NCI-H2107 treated with DMSO at 0.1 percent for 48 hours (cell line): ENCODE measurements at regions not wholly inside any gene's neighbourhood (a gene's known extent, or its start where the extent isn't known, plus 50 kb on each side); places are given as distances from the start of the nearest gene placed in this dataset.
"Not testable (repeated sequence)": the region's sequence is repeated elsewhere in the genome, so short reads cannot be mapped to it uniquely, and the experiment has no call there.

Experiments
- DNase-seq: peaks from one replicate; lab custom pipeline; 2025; ENCODE audit not compliant: unreplicated experiment; lab: John Stamatoyannopoulos, UW

DNA sequence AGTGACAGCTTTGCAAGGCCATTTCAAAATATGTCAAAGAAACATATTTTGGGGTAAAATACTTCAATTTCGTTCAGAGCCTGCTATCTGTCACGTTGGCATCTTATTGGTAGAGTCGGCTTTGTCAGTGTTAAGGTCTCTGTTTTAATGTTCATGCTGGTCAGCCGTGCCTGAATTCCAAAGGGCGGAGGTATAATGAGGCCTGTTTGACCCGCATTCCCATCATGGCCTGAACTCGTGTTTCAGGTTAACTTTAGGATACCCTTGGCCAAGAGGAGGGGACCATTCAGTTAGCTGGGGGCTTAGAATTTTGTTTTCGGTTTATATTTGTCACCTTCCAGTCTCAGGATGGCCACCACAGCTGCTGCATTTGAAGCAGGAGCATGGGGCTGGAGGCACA, 236.4 kb downstream of the NFATC2 start:
- no peak for DNase-seq

DNA sequence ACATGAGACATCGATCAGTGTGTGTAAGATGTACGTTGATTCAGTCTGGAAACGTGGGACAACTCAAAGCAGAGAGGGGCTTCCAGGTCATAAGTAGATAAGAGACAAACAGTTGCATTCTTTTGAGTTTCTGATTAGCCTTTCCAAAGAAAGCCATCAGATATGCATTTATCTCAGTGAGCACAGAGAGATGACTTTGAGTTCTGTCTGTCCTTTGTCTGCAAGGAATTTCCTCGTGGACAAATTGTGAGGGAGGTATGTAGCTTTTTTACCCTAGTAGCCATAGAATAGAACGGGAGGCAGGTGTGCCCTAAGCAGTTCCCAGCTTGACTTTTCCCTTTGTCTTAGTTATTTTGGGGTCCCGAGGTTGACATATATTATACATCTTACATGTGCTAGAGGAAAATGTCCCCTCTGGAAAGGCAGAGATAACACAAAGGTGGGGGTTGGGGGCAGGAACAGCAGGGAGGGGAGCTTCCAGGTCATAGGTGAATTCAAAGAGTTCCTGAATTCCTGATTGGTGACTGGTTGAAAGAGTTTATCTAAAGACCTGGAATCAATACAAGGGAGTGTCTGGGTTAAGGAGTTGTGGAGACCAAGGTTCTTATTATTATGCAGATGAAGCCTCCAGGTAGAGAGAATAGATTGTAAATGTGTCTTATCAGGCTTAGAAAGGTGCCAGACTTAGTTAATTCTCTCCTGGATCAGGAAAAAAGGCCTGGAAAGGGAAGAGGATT, 237.0 kb downstream of the NFATC2 start:
- DNase-seq, result no peak

DNA sequence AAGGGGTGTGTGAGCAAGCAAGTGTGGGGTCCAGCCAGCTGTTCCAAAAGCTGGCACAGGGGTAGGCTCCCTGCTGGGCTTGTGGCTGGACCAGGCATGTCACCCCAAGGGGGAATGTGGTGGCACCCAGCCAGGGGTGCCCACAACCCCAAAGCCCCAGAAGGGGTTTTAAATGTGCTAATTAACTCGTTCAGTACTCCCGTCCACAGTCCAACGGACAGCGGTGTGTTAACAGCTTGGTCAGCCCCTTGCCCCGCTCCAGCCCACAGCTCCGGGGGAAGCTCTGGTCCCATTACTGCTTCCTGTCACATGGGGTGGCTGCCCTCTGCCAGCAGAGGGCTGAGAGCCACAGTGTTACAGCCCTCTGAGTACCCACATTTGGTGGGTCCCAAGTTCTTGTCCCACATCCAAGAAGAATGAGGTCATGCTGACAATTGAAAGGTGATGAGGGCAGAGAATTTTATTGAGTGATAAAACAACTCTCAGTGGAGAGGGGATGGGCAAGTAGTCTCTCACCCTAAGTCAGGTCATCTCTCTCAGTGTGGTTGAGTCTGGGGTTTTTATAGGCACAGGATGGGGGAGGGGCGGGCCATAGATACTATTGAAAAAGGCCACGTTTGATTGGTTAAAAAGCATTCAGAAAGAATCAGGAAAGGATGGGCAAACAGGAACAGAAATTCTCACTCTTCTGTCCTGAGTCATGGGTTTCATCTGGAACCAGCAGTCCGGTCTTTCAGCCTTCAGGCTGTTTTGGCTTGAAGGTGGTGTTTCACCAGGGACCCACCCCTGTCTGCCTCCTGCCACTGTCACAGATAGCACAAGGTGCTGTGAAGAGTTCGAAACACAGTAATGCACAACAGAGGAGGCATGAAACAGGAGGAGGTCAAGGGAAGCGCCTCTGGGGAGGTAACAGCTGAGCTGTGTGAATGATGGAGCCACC, 238.5 kb downstream of the NFATC2 start:
- no peak for DNase-seq

DNA sequence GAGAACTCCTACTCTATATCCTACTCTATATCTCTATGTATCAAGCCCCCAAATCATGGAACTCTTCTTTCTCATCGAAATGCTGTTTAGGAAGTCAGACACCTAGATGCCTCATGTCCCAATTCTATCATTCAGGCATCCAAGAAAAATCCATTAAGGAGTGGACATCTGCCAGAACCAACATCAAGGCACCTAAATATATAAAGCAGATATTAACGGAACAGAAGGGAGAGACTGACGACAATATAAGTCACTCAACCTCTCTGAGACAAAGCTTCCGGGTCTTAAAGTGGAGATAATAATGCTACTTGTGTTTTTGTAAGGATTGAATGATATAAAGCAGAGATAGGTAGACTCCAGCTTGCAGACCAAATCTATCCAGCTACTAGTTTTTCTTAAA, 241.5 kb downstream of the NFATC2 start:
- no peak for DNase-seq

DNA sequence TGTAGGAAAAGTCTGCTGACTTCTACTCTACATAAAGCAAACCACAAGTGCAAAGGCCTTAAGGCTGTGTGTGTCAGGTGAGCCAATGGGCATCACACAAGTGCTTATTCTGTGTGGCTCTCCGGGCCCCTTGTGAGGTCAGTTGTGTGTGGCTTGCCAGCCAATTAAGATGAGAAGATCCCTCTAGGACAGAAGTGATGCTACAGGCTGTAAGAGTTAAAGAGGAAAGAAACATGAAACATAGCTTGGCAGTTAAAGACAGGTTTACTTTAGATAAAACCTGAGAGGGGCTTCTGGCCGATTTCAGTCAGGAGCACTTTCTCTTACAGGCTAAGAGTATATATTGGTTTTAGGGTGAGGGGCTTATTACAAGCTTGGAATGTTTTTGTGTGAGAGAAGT, 242.4 kb downstream of the NFATC2 start:
- DNase-seq, result no peak

DNA sequence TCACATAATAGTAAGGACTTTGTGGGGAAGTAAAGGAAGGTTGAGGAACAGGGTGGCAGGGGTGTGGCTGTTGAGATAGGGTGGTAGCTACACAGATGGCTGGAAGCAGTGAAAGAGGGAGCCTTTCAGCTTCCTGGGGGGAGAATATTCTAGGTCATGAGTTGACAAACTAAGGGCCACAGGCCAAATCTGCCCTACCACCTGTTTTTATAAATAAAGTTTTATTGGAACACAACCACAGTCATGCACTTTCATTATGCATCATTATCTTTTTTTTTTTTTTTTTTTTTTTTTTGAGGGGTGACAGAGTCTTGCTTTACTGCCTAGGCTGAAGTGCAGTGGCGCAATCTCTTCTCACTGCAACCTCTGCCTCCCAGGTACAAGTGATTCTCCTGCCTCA, 243.1 kb downstream of the NFATC2 start:
- DNase-seq, result no peak

DNA sequence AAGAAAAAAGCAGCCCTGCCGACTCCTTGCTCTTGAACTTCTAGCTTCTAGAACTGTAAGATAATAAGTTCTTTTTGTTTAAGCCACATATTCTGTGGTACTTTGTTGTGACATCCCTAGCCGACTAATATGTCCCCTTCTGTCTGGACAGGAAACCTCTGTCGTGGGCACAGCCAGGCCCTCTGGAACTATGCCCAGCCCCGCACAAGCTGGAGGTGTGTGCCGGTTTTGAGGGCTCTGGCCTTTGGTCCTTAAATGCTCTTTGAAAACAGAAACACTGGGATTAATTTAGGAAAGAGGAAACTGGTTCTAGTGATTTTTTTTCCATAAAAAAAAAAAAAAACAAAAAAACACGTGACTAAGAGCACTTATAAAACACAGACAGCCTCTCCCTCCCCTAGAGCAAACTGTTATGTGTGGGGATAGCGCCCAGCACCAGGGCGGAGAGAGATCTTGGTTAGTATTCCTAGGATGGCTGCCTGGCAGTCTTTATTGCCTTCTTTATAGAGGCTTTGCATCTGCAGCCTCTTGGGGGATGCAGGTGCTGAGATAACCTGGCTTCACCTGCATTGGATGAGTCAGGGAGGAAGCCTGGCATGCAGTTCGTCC, 244.3 kb downstream of the NFATC2 start:
- no peak for DNase-seq

DNA sequence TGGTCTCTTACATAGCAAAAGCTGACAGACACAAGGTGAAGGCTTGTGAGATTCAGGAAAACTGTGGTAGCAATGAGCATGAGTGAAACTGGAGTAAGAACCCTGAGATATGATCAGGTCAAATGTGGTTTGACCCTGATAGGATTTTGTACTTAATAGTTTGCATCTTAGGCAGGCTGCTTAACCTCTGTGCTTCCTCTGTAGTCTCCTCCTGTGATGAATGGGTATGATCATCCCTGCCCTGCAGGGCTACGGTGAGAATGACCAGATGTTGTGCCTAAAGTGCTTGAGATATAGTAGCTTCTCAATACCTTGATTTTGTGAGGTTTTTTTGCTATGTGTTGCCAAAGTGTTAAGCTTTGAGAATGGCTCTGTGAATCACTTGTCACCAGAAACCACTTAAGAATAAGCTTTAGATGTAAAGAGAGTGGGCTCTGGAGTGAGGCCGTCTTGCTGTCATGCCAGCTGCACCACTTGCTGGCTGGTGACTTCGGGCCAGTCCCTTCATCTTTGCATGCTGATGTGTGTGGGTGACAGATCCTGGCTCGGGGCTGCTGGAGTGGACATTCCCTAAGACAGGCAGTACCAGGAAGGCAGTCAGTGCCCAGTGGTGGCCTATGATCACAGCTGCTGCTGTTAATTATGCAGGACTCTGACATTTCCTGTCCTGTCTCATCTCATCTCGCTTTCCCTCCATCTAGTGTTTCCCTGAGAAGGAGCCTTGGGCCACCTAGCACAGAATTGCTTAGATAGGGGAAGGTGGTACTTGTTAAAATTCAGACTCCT, 254.7 kb downstream of the NFATC2 start:
- DNase-seq, result no peak

DNA sequence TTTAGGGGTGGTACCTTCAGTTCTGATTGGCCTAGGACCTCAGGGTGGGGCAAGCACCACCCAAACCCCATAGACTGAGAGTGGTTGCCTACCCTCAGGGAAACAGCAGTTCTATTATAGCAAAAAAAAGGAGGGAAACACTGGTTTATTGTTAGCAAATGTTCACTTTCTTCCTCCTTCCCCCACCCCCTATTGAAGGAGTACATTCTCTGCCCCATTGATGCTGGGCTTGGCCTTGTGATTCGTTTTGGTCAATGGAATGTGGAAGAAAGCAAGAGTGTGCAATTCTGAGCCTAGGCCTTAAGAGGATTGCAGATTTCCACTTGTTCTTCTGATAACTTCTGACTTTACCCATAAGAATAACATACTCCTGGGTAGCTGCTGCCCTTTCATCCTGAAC, 255.8 kb downstream of the NFATC2 start:
- no peak for DNase-seq

DNA sequence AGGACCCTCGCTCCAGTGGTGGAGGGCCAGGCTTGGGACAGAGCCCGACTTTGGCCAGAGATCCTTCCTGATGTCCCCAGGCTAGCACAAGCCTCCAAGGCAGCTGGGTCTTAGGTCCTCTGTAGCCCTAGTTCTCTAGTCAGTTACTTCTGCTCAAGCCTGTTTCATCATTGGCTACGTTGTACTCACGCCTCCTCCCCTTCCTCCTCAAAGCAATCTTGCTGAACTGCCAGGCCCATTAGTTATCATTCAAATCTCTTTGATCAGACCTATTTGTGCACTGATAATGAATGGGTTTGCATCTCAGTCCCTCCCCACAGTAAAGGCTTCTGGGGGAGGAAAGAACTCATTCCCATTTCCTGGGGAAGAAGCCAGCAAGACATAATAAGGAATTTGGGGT, 256.8 kb downstream of the NFATC2 start:
- DNase-seq, result no peak

DNA sequence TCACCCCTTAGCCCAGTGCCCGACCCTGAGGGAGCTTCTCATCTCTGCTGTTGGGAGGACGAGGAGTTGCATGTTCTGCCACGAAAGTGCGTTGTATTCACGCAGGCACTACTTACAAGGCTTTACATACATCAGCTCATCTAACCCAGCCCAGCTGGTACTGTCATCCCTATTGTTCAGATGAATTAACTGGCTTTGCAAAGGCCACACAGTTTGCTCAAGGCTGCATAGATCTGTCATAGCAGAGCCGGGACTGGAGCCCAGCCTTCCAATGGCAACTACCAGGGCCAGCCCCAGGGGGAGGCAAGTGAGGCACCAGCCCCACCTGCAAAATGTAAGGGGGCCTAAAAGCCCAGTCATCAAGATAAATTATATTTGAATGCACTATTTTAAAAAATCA, 257.6 kb downstream of the NFATC2 start:
- no peak for DNase-seq

DNA sequence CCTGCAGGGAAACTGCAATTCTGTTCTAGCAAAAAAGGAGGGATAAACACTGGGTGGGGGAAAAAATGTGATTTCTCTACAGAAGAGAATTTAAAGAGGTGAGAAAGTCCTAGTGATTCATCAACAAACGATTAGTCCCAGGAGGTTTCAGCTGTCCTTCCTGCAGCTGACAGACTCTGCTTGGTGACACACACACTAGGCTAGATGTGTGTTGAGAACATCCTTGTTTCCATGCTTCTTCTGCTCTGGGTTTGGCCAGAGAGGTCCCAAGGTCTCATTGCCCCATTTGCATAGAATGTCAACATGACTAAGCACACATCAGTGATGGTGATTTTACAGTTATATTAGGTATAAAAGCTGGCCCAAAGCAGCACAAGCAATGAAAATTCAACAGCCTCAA, 258.3 kb downstream of the NFATC2 start:
- no peak for DNase-seq

DNA sequence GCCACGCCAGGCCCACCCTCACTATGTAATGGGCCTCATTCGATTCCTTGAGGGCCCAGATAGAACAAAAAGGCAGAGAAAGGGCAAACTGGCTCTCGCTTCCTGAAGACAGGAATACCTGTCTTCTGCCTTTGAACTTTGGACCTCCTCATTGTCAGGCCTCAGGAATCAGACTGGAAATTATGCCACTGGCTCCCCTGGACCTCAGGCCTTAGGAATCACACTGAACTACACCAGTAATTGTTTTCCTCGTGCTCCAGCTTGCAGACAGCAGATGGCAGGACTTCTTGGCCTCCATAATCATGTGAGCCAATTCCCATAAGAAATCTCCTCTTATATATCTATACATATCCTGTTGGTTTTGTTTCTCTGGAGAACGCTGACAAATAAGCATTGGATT, 258.6 kb upstream of the KCNG1 start:
- DNase-seq, result no peak

DNA sequence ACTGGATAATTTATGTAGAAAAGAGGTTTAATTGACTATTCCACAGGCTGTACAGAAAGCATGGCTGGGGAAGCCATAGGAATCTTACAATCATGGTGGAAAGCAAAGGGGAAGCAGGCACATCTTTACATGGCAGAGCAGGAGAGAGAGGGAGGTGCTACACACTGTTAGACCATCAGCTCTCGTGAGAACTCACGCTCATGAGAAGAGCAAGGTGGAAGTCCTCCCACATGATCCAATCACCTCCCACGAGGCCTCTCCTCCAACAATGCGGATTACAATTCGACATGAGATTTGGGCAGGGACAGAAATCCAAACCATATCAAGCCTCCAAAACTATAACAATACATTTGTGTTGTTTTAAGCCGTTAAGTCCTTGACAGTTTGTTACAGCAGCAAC, 257.1 kb upstream of the KCNG1 start:
- DNase-seq, result no peak

DNA sequence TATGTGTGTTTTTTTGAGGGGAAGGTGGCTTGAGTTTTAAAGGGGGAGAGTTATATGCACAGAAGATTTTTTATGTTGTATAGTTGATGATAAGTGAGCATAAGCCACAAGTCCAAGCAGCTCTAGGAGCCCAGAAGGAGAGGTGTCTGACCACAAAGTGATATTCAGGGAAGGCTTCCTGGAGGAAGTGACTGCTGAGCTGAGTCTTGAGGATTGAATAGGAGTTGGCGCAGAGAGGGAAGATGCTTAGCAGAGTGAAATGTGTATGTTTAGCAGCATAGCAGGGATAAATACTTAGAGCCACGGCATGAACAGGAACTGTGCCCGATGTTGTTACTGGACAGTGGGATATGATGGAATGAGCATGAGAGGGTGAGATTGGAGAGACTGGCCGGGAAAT, 255.1 kb upstream of the KCNG1 start:
- no peak for DNase-seq

DNA sequence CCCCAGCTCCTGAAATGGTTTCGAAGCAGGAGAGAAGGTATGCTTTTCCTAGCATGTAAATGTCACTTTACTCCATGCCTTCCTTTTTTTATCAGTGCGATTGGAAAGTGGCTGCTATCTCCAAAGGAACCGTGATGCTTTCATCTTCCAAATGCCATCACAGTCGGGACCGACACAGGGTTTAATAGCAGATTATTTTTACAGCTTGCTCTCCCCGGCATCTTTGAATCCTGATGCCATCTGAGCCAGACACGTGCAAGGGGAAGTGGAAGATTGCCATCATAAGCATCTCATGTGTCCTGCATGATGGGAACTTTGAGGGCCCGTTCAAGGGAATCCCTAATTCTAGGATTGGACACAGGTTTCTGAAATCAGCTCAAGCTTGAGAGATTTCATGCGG, 253.4 kb upstream of the KCNG1 start:
- DNase-seq, result no peak

DNA sequence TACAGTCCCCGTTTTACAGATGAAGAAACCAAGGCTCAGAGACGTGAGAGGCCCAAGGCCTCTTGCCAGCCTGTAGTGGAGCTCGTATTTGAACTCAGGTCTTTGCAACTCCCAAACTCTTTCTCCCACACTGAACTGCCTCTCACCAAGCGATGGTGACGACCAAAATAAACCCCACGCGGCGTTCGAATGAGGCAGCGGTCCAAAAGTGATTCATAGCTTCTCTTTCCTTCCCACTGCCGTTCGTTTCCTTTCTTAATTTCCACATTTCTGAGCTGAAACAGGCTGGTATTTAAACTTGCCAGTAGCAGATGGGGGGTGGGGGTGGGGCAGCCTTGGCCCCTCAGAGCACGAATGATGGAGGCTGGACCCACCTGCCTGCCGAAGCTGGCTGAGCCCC, 252.9 kb upstream of the KCNG1 start:
- DNase-seq, result no peak

DNA sequence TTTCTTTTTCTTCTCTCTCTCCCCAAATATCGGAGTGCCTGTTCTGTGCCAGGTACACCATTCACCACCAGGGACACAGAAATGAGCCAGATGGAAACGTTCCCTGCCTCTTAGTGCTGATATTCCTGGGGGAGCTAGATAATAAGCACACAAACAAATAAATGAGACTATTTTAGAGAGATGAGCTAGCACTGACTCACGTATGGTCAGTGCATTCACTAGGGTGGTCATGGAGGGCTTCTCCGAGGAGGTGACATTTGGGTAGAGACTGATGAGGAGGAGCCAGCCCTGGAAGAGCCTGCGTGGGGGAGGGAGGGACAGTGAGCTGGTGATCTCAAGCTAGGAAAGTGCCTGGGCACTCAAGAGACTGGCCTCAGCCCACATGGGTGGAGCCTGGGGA, 252.3 kb upstream of the KCNG1 start:
- DNase-seq, result no peak

DNA sequence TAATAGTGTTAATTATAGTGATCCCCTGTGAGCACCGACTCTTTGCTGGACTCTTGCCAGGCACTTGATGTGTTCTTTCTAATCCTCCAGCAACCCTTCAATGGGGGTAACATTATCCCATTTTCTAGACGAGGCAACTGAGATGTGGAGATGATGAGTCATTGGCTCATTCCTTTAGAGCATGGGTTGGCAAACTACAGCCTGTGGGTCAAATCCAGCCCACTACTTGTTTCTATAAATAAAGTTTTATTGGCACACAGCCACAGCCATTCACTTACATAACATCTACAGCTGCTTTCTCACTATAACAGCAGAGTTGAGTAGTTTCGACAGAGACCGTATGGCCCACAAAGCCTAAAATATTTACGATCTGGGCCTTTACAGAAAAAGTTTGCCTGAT, 249.5 kb upstream of the KCNG1 start:
- no peak for DNase-seq

DNA sequence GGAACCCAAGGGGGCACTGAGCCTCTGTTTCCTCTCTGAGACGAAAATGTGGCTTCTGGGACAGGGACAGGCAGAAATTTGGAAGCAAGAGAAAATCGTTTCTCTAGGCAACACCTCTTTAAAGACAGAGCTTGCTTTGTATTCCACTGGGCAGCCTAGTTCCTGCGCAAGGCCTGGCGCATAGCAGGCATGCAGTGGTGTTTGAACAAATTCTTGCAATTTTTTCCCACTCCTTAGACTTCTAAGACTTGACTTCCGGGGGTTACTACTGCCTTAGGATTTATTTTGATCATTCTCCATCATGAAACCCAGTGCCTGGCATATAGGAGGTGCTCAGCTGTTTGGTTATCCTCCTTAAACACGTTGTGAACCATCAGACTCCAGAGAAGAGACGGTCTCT, 249.0 kb upstream of the KCNG1 start:
- no peak for DNase-seq

DNA sequence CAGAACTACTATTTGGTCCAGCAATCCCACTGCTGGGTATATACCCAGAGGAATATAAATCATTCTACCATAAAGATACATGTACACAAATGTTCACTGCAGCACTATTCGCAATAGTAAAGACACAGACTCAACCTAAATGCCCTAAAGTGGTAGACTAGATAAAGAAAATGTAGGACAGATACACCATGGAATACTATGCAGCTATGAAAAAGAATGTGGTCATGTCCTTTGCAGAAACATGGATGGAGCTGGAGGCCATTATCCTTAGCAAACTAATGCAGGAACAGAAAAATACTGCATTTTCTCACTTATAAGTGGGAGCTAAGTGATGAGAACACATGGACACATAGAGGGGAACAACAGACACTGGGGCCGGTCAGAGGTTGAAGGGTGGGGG, 248.4 kb upstream of the KCNG1 start:
- not testable (repeated sequence) for DNase-seq
